ENCODE measurements at regions not wholly inside any gene's neighbourhood (a gene's known extent, or its start where the extent isn't known, plus 50 kb on each side); places are given as distances from the start of the nearest gene placed in this dataset.

- no peak for TF ChIP-seq CTCF (conservative IDR thresholded peaks at IDR 0.05 in 1 of 2, IDR thresholded peaks at IDR 0.05 in 1 of 2; ENCODE audit: low read depth in 1 of 2, low read length in 2 of 2)
- TF ChIP-seq EZH2 (IDR thresholded peaks at IDR 0.05; ENCODE audit: low read length, missing control alignments), result no peak
Observed at GRCh38 chr17:52648995-52649394, 490.5 kb upstream of the CA10 start.
